ENCODE measurements at regions not wholly inside any gene's neighbourhood (a gene's known extent, or its start where the extent isn't known, plus 50 kb on each side); places are given as distances from the start of the nearest gene placed in this dataset.

DNA sequence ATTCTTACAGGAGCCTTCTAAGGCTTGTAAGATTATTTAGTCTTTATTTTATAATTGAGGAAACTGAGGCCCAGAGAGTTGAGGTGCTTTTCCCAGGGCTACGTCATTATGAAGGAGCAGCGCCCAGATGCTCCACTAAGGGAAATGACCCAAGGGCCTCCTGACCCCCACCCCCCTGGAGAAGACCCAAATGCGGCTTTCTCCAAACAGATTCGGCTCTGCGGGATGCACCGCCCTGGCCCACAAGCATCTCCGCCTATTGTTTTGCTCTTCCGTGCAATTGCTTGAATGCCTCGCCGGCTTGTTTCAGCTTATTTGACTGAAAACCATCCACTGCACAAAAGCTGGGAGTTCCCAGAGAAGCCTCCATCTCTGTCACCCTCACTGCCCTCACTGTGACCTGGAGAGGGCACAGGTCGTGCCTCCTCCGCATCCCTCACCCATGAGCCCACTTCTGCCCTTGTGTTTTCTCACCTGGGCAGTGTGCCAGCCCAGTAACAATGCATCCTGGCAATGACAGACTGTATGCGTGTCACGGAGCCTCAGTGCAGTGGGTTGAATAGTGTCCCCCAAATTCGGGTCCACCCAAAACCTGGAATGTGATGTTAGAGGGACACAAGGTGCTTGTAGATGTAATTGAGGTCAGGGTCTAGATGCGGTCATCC, 790.2 kb downstream of the TBC1D22A start:
- no peak for DNase-seq

DNA sequence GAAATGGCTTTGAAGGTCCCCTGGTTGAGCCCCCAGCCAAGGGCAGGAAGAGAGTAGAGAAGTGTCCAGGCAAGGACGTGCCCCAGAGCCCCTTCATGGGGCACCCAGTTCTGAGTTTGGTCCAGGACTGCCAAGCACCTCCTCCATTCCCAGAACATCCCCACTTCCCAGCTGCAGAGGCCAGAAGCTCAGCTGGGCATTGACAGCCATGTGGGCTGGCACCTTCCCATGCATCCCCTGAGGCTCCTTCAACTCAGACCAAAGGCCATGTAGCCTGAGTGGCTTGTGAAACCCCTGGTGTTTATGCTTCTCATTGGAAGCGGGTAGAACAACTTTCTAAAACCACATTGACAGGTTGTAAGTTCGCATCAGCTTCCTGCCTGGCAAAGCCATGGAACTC, 789.6 kb downstream of the TBC1D22A start:
- no peak for DNase-seq

DNA sequence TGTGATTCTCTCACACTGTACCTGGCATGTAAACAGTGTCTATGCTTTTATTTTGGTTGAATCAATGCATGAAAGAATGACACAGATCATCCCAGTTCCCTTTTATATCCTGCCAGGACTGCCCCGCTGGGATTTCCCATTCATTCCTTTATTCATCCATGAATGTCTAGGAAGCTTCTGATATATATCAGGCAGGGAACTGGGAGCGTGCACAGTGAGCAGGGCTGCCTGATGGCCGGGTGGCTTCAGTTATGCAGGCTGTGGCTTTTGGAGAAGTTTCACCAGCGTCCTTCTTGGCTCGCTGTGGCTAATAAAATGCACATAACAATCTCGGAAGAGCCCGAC, 789.0 kb downstream of the TBC1D22A start:
- no peak for DNase-seq

DNA sequence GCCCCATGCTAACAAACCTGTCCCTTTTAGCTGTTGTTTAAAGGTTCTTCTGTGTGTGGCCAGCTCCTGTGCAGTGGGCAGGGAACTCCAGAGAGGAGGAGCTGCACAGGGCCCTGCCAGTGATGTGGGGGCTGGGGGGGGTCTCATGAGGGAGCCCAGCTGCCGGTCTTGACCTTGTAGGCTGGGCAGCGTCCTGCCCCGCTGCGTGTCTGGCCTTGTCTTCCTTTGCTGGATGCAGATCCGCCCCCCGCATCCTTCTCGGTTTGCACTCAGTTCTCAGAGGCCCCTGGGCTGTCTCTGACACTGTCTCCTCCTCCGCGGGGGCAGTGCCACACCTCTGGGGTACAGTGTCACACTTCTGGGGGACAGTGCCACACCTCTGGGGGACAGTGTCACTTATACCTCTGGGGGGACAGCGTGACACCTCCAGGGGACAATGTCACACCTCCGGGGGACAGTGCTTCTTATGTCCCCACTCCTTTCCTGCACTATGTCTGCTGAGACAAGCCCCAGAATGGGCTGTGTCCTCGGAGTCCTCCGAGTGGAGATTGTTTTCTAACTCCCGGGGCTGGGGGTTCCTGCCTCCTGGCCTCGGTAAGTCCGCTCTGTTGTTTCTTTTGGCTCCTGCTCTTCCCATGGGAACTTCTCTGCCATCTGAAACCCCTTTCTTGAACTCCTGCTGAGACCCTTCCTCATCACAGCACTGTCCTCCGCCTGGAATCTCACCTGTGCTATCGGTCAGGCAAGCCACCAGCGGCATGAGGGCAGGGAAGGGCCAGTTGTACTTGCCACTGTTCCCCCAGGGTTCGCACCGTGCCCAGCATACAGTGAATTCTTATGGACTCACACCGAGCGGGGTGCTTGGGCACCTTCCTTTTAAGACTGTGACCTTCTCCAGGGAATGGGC, 788.3 kb downstream of the TBC1D22A start:
- no peak for DNase-seq

DNA sequence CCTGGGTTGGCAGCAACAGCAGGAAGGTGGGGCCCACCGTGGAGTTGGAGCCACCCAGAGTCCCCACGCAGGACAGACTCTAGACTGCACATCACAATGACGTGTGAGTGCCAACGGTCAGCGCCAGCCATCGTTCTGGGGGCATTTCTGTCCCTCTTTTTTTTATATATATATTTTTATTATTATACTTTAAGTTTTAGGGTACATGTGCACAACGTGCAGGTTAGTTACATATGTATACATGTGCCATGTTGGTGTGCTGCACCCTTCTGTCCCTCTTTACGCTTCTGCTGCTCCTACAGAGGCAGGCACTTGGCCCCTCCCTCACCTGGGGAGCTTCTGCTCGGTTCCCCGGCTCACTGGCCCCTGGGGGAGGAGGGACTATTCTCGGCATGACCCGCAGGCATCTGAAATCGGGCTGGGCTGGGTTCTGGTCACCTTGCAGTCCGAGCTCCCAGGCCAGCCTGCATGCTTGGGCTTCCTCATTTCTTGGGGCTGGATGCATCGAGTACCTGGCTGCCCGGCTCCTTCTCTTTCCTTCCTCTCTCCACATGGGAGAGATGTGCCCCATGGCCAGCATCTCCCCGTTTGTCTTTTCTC, 787.4 kb downstream of the TBC1D22A start:
- DNase-seq, result no peak

DNA sequence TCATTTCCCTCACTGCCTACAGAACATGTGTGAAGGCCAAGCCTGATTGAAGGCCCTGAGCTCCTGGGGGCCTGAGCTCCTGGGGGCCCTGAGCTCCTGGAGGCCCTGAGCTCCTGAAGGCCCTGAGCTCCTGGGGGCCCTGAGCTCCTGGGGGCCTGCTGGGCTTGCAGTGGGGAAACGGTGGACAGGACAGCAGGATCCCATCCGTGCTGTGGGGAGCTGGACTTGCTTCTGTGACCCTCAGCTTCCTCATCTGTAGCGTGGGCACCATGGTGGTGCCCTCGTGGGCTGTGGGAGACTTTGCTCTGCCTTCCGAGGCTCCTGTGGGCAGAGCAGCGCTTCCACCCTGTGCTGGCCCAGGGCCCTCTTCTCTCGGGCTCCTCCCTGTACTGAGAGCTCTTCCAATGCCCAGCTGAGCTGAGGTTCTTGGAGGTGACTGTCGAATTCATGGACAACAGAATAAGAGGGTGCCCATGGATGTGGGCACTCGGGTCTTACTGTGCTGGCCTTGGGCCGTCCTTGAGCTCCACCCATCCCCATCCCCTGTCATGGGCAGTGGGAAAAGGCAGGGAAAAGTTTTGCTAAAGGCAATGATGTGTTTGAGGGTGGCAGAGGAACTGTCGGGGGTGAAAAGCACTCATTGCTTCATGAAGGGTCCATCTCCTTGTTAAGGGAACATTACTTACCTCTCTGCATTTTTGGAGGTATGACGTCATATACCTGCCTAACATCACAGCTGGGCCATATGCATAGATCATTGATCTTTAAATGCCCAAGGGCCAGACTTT, 786.7 kb downstream of the TBC1D22A start:
- DNase-seq, result no peak

DNA sequence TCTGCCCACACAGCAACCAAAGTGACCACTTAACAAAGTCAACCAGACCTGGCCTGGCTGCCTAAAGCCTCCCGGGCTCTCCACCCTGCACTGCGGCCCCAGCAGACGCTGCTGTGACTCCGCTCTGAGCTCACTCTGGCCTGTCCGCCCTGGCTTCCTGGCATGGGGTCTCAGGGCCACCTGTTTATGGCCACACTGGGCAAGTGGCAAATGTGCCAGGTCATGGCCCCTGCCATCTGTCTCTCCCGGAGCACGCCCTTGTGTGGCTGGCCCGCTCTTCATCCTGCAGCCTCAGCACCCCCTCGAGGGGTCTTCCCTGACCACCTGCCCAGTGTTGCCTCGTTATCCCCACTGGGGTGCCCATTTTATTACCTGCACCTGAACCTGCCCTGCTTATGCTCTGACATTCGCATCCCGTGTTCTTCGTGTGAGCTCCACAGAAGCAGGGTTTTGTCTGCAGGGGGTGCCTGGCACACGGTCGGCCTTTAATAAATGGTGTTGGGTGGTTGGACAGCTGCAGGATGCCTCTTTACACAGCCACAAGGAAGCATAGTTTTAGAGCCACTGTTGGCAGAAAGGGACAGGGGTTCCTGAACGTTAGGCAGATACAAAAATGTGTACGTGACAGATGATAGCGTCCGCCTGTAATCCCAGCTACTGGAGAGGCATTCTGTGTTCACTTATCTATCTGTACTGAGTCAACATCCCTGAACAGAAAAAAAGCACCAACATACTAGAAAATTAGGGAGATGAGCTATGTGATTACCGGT, 785.6 kb downstream of the TBC1D22A start:
- DNase-seq, result no peak

DNA sequence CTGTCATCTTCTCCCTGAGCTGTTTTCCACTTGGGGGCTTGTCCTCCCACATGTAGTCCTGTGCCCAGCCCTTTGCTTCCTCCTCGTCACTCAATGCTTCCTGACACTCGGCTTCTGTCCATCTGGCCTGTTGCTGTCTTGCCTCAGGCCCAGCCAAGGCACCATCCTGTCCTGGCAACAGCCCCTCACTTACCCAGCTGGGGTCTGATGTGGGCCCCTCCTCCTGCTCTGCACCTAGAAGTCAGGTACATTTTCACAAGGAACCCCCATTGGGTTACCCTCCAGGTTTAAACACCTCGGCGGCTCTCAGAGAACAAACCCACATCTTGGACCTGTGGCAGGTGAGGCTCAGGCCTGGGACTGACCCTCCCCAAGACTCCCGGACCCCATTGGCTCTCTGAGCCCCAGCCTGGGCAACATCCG, 784.8 kb downstream of the TBC1D22A start:
- no peak for DNase-seq

DNA sequence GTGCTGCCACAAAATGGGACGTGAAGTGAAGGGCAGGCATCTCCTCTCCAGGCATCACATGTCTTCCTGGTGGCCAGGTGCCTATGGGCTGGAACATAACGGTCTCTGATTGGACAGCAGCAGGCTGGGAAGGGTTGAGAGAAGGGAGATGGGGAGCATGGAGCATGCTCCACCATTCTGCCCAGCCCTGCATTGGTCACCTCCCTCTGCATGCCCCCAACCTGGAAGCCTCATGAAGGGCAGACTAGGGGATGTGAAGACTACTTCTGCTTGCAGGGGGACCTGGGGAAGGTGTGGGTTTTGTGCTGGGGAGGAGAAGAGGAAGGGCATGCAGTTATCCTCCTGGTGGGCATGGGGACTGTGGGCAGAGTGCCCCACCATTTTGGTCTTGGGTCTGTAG, 782.2 kb downstream of the TBC1D22A start:
- DNase-seq, result no peak

DNA sequence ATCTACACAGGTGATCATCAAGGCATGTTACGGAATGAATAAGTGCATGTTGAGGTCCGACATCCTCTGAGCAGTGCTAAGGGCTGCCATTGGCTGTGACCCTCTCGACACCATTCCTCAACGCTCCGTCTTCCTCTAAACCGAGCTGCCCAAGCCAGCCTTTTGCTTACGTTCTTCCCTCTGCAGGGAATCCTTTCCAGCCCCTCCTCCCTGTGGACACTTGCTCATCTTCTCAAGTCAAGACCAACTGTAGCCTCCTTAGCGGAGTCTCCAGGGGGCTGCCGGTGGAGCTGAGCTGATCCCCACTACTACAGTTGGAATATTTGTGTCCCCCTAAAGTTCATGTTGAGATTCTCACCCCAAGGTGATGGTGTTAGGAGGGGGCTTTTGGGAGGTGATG, 781.0 kb downstream of the TBC1D22A start:
- DNase-seq, result no peak

DNA sequence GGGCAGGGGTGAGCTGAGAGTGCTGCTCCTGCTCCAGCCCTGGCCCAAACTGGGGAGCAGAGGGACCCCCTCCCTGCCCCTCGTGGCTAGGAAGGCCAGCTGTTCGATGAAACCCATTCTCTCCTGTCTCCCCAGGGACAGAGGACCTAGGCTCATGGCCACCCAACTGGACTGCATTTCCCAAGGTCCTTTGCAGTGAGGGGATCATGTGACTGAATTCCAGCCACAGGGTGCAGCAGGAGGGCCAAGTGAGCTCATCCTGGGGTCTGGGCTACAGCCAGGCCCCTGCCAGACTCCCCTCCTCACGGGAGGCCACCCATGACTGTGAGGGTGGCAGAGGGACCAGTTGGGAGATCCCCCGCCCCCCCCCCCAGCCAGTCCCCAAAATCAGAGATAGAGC, 777.6 kb downstream of the TBC1D22A start:
- no peak for DNase-seq

DNA sequence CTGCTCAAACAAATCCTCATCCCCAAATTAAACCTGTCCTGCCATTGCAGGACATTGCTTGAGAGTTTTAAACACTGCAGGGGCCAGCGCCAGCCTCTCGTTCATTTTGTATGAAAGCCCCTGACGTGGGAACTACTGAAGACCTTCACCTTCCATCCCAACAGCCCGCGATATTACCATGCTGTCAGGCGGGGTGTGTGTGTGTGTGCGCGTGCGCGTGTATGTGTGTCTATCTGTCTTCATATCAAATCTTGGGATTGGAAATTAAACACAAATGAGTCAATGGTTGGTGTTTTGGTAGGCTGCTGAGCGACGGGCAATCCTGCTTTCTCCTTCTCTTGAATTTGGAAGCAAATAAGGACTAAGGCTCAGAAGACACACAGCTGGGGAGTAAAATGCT, 776.9 kb downstream of the TBC1D22A start:
- DNase-seq, result no peak

DNA sequence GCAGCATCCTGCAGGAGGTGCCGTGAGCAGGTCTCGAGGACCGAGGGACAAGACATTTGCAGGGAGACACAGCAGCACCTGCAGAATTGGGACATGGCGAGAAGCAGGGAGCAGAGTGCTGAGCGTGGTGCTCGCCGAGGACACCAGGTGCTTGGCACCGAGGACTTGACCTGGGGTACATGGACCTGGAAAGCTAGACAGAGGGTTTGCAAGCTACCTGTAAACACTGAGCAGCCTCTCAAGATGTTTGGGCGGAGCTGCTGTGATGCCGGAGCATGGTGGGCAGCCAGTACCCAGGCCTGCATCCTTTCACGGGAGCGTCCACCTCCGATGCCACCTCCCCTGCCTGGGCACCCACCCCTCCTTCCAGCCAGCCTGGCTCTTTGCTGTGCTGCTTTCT, 773.2 kb downstream of the TBC1D22A start:
- DNase-seq, result no peak

DNA sequence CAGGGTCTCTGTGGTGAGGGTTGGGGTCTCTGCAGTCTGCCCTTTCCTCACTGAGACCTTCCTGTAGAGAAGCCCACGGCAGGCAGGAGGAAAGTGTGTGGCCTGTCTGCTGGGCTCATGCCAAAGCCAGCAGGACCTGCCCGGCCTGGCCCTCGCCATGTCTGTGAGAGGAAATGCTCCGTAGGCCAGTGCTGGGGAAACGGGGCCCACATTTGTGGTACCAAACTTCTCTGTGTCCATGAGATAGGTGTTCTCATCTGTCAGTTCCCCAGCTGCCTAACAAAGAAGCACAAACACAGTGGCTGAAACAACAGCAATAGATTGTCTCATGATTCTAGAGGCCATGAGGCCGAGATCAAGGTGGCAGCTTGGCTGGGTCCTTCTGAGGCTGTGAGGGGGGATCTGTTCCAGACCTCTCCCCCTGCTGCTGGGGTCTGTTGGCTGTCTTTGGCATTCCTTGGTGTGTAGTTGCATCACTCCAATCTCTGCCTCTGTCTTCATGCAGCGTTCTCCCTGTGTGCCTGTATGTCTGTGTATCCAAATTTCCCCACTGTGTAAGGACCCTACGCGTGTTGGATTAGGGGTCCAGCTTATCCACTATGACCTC, 772.5 kb downstream of the TBC1D22A start:
- DNase-seq, result no peak

DNA sequence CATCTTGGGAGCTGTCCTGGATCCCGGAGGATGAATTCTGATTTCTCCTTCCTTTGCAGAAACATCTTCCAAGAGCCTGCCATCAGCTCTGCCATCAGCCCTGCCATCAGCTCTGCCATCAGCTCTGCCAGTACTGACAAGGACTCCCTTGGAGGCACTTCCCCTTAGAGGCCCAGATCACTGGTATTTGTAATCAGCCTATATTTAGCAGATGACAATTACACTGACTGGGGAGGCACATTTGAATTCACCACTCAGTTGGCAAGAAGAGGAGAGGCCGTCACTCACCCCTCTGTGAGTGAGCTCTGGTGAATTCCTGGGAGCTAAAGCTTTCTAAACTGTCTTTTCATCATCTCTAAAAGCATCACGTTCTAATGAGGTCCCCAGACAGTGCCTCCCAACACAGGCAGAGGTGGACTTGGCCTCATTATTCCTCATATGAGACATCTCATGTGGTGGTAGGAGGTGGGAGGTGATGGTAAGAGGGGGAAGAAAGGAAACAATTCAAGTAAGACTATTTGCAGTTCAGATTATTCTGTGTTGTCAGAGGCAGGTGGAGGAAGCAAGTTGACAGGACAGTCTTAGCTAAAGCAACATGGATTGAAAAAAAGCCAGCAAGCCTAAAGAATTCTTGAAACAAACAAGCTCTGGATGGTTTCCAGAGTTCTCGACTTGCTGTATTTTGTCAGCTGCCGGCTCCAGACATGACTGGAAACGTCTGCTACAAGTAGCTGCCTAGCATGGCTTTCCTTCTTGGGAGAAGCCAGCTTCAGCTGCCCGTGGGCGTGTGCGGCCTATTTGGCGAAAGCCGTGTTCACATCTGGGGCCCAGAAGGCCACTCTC, 771.7 kb downstream of the TBC1D22A start:
- no peak for DNase-seq

DNA sequence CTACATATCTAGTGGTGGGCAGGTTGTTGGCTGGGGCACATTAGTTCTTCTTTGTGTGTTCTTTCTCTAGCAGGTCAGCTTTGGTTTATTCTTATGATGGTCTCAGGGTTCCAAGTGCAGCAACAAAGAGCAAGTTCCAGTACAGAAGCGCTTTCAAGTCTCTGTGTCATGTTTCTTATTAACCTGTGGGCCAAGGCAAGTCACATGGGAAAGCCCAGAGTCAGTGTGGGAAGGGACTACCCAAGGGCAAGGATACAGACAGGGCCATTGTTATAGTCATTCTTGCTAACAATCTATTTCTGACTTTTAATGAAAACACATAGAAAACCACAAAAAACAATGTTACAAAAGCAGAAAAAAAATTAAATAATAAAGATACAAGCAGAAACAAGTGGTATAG, 754.6 kb downstream of the TBC1D22A start:
- no peak for DNase-seq

DNA sequence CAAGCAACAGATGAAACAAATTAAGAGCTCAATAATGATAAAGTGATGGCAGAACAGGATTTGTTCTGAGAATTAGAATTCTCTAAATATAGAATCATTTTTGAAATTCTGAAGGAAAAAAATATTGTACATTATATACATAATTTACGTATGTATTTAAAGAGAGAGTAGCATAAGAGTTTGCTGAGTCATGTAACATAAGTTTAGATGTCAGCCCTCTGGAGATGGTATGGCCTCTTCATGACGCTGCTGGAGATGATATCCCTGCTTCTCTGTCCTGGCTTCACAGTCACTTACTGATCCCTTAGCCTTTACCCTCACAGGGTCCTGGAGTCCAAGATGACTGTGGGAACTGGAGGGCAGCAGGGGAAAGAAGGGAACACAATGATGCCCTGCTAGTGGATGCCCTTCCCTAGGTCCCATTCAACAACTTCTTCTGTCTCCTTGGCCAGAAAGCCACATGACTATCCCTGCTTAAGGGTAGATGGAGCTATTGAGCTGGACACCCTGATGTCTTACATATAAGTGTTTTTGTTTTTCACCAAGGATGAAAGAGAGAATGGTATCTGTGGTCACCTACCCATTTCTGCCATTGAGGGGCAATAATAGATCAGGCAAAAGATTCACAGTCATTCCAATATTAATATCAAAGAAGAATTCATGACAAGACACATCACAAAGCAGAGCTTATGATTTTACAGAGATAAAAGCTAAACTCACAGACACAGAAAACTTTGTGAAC, 753.1 kb downstream of the TBC1D22A start:
- DNase-seq, result no peak

DNA sequence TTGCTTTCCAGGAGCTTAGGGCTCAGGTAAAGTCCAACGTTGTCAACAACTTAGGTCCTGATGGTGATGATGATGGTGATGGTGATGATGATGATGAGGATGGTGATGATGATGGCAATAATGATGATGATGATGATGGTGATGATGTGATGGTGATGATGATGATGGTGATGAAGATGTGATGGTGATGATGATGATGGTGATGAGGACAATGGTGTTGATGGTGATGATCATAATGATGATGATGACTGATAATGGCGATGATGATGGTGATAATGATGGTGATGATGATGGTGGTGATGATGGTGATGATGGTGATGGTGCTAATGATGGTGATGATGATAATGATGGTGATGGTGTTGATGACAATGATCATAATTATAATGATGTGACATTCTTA, 750.2 kb downstream of the TBC1D22A start:
- no peak for DNase-seq

DNA sequence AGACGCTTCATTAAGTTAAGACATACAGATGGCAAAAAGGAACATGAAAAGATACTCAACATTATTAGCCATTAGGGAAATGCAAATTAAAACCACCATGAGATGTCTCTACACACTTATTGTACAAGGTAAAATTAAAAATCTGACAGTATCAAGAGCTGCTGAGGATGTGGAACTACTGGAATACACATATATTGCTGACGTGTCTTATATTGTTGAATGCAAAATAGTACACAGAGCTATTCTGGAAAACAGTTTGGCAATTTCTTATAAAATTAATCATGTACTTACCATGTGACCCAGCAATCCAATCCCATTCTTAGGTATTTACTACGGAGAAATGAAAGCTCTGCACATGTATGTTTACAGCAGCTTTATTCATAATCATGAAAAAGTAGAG, 742.5 kb downstream of the TBC1D22A start:
- no peak for DNase-seq

DNA sequence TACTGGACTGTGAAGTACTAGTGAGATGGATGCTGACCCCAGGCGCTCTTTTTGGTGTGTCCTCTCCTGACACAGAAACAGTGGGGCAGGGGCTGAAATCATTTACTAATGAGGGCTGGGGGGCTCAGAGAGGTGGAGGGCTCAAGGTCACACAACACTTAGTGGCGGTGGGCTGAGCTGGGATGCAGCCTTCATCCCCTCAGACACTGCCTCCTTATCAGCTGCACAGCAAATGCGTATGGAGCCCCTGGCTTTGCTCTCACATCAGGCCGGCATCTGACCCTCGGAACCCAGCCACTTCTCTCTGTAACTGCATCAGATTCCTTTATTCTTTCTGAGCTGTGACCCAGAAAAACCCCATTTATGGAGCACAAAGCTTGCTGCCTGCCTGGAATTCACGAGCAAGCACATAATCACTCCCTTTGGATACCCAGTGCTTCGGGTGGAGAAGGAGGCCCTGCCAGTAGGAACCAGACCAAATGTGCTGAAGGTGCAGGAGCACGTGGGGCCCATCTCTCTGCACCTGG, 736.6 kb downstream of the TBC1D22A start:
- no peak for DNase-seq

Data from inflammatory macrophage treated with lipopolysaccharide for 4 hours (primary cell).